ENCODE measurements at regions not wholly inside any gene's neighbourhood (a gene's known extent, or its start where the extent isn't known, plus 50 kb on each side); places are given as distances from the start of the nearest gene placed in this dataset.
A peak's percentile ranks its signal among the peaks of the same experiment; 100 is the strongest.

- Histone ChIP-seq H3K36me3 (ENCODE audit: control insufficient read depth in 4 of 4, insufficient read depth in 3 of 4, low read depth in 1 of 4, low read length in 3 of 4) (no peaks in the 10 kb centered on the region), H3K27me3 (ENCODE audit: control insufficient read depth in 4 of 4, insufficient read depth in 4 of 4, low read length in 3 of 4) (no peaks in the 10 kb centered on the region), H3K4me3 (ENCODE audit: low read depth in 1 of 3, low read length in 3 of 3) (no peak overlapping the region), H3K27ac (ENCODE audit: low read depth in 1 of 2, low read length in 2 of 2) (no peak overlapping the region), H3K4me1 (ENCODE audit: control insufficient read depth in 4 of 4, insufficient read depth in 4 of 4, low read length in 3 of 4) (peaks cover 0 to 4% (median 2%) of the 10 kb centered on the region in 4 donors), H3K9ac (ENCODE audit: low read depth in 1 of 2, low read length in 2 of 2) (no peak overlapping the region), H3K9me3 (ENCODE audit: control insufficient read depth in 4 of 4, low read length in 3 of 4) (no peaks in the 10 kb centered on the region)
- 88% methylated on average over 3 of the region's 3 CpGs for WGBS
- no peak for DNase-seq (ENCODE audit: low spot score)
- no peak for TF ChIP-seq RXRA (IDR thresholded peaks at IDR 0.05)
- no peak for TF ChIP-seq REST (IDR thresholded peaks at IDR 0.05)
- TF ChIP-seq FOXA1 (IDR thresholded peaks at IDR 0.05), result no peak
- peak; percentile 32 to 35 for TF ChIP-seq RAD21 (IDR thresholded peaks at IDR 0.05)
- TF ChIP-seq, protein P1, sequence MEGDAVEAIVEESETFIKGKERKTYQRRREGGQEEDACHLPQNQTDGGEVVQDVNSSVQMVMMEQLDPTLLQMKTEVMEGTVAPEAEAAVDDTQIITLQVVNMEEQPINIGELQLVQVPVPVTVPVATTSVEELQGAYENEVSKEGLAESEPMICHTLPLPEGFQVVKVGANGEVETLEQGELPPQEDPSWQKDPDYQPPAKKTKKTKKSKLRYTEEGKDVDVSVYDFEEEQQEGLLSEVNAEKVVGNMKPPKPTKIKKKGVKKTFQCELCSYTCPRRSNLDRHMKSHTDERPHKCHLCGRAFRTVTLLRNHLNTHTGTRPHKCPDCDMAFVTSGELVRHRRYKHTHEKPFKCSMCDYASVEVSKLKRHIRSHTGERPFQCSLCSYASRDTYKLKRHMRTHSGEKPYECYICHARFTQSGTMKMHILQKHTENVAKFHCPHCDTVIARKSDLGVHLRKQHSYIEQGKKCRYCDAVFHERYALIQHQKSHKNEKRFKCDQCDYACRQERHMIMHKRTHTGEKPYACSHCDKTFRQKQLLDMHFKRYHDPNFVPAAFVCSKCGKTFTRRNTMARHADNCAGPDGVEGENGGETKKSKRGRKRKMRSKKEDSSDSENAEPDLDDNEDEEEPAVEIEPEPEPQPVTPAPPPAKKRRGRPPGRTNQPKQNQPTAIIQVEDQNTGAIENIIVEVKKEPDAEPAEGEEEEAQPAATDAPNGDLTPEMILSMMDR (IDR thresholded peaks at IDR 0.05; ENCODE audit: low read depth, low read length, missing input control), result peak; percentile 13
- no peak for TF ChIP-seq ZBTB33 (IDR thresholded peaks at IDR 0.05)
- no peak for TF ChIP-seq FOXA2 (IDR thresholded peaks at IDR 0.05)
Measured at GRCh38 chr5:85288914-85289313, 904.2 kb upstream of the EDIL3 start.

DNA sequence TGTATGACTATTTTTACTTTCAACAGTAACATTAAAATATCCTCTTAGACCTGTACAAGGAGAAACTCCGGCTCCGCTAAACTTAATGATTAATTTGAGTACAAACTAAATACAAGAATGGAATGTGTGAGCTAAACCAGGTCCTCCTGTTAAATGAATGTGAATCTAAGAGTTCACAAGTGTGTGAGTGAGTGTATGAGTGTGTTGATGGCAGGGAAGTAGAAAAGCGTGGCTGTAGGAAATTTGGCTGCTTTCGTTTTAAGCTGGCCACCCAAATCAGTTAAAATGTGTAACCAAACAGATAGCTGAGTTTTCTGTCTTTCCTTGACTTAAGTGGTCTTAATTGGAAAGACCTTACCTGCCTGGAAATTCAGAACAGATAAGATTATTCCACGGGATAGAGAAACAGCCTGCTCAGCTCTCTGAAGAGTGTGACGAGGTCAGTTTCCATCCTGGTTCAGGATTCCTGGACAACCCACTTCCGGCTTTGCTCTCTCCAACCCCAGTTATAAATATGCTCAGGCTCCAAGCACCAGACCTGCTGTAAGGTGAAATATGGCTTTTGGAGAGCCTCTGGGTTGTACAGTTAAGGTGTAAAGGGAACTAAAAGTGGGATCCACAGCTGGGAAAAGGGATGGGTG is 908.6 kb upstream of the EDIL3 start:
- Histone ChIP-seq H3K9me3 (ENCODE audit: control insufficient read depth in 4 of 4, low read length in 3 of 4) (no peaks in the 10 kb centered on the region), H3K9ac (ENCODE audit: low read depth in 1 of 2, low read length in 2 of 2) (peak overlapping the region in 1 of 2 donors; percentile 85), H3K4me3 (ENCODE audit: low read depth in 1 of 3, low read length in 3 of 3) (peak overlapping the region; percentile 48 to 68 (median 67)), H3K4me1 (ENCODE audit: control insufficient read depth in 4 of 4, insufficient read depth in 4 of 4, low read length in 3 of 4) (no peaks in the 10 kb centered on the region), H3K27ac (ENCODE audit: low read depth in 1 of 2, low read length in 2 of 2) (peak overlapping the region; percentile 61 to 84), H3K27me3 (ENCODE audit: control insufficient read depth in 4 of 4, insufficient read depth in 4 of 4, low read length in 3 of 4) (no peaks in the 10 kb centered on the region), H3K36me3 (ENCODE audit: control insufficient read depth in 4 of 4, insufficient read depth in 3 of 4, low read depth in 1 of 4, low read length in 3 of 4) (no peaks in the 10 kb centered on the region)
- no peak for DNase-seq (ENCODE audit: low spot score)
- 26% methylated on average over 7 of the region's 7 CpGs for WGBS
- TF ChIP-seq HNF4A (conservative IDR thresholded peaks at IDR 0.05), result peak in 1 of 2 donors; percentile 35
- TF ChIP-seq REST (IDR thresholded peaks at IDR 0.05), result no peak
- peak; percentile 87 for TF ChIP-seq TAF1 (conservative IDR thresholded peaks at IDR 0.05)
- no peak for TF ChIP-seq JUND (IDR thresholded peaks at IDR 0.05)
- TF ChIP-seq, protein P1 (IDR thresholded peaks at IDR 0.05; ENCODE audit: low read depth, low read length, missing input control), result no peak
- peak in 1 of 2 donors; percentile 34 for TF ChIP-seq RAD21 (IDR thresholded peaks at IDR 0.05)
- TF ChIP-seq, protein P2, sequence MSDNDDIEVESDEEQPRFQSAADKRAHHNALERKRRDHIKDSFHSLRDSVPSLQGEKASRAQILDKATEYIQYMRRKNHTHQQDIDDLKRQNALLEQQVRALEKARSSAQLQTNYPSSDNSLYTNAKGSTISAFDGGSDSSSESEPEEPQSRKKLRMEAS (IDR thresholded peaks at IDR 0.05), result peak; percentile 36
- TF ChIP-seq FOXA2 (IDR thresholded peaks at IDR 0.05), result no peak
- no peak for TF ChIP-seq HNF4G (IDR thresholded peaks at IDR 0.05)
- peak; percentile 15 to 28 for TF ChIP-seq RXRA (IDR thresholded peaks at IDR 0.05)
- peak; percentile 82 for TF ChIP-seq YY1 (IDR thresholded peaks at IDR 0.05)
- TF ChIP-seq EGR1 (IDR thresholded peaks at IDR 0.05; ENCODE audit: low read depth in 2 of 2), result no peak
- peak; percentile 57 for TF ChIP-seq SP1 (IDR thresholded peaks at IDR 0.05)
- peak; percentile 10 for TF ChIP-seq NR2F2 (IDR thresholded peaks at IDR 0.05)

All from liver (tissue), 8 donors.